ENCODE measurements at regions not wholly inside any gene's neighbourhood (a gene's known extent, or its start where the extent isn't known, plus 50 kb on each side); places are given as distances from the start of the nearest gene placed in this dataset.

DNA sequence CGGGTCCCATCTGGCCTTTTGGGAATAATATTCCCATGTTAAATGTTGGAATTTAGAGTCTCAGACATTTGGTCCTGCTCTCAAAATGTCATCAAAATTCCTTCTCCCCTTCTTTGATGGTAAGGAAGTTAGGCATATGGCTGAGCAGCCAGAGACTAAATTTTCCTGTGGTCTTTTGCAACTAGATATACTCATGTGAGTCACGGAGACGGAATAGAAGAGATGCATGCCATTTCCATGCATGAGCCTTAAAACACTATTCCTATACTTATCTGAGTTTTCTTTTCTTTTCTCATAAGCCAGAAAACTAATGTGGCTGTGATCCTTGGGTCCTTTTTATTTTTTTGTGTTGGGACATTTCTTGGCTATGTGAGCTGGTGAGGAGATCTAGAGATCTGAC, 105.3 kb downstream of the NR2F2 start:
- TF ChIP-seq, protein P1, sequence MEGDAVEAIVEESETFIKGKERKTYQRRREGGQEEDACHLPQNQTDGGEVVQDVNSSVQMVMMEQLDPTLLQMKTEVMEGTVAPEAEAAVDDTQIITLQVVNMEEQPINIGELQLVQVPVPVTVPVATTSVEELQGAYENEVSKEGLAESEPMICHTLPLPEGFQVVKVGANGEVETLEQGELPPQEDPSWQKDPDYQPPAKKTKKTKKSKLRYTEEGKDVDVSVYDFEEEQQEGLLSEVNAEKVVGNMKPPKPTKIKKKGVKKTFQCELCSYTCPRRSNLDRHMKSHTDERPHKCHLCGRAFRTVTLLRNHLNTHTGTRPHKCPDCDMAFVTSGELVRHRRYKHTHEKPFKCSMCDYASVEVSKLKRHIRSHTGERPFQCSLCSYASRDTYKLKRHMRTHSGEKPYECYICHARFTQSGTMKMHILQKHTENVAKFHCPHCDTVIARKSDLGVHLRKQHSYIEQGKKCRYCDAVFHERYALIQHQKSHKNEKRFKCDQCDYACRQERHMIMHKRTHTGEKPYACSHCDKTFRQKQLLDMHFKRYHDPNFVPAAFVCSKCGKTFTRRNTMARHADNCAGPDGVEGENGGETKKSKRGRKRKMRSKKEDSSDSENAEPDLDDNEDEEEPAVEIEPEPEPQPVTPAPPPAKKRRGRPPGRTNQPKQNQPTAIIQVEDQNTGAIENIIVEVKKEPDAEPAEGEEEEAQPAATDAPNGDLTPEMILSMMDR (conservative IDR thresholded peaks at IDR 0.05; ENCODE audit: low read depth, low read length): no peak
- no peak overlapping the region for H3K9ac ChIP-seq
- no peak overlapping the region for H2AFZ ChIP-seq (ENCODE audit: low read depth)
- H3K4me3 ChIP-seq (IDR thresholded peaks at IDR 0.05; ENCODE audit: insufficient read depth, low read depth, low read length): no peak overlapping the region
- H3K79me2 ChIP-seq (ENCODE audit: insufficient read depth, low read depth): no peaks in the 10 kb centered on the region
- no peaks in the 10 kb centered on the region for H4K20me1 ChIP-seq (ENCODE audit: insufficient read depth)
- no peaks in the 10 kb centered on the region for H3K27me3 ChIP-seq (ENCODE audit: insufficient read depth, low read depth)
- H3K27ac ChIP-seq: no peak overlapping the region
- H3K4me1 ChIP-seq (ENCODE audit: low read depth, poor library complexity, severe bottlenecking): no peaks in the 10 kb centered on the region
- H3K36me3 ChIP-seq (ENCODE audit: insufficient read depth): no peaks in the 10 kb centered on the region
- no peak overlapping the region for H3K4me2 ChIP-seq

DNA sequence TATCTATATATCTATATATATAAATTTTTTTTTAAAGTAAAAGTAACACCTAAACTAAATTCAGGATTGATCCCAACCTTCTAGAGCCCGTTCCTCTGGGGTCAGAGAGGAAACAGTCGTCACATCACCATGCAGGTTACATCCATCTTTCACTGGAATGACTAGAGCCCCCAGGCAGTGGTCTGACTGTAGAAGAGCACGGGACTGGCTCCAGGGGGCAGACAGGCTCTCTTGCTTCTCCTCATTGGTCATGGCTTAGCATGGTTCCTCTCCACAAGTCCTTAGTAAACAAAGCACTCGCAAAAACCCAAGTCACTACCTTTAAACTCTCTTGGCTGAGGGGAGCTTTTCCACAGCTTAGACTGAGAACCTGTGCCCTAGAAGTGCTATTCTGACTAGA, 110.5 kb downstream of the NR2F2 start:
- H3K79me2 ChIP-seq (ENCODE audit: insufficient read depth, low read depth): no peaks in the 10 kb centered on the region
- no peaks in the 10 kb centered on the region for H3K4me1 ChIP-seq (ENCODE audit: low read depth, poor library complexity, severe bottlenecking)
- H2AFZ ChIP-seq (ENCODE audit: low read depth): no peak overlapping the region
- TF ChIP-seq, protein P1 (conservative IDR thresholded peaks at IDR 0.05; ENCODE audit: low read depth, low read length): no peak
- H4K20me1 ChIP-seq (ENCODE audit: insufficient read depth): no peaks in the 10 kb centered on the region
- H3K9ac ChIP-seq: no peak overlapping the region
- H3K27me3 ChIP-seq (ENCODE audit: insufficient read depth, low read depth): no peaks in the 10 kb centered on the region
- H3K4me3 ChIP-seq (IDR thresholded peaks at IDR 0.05; ENCODE audit: insufficient read depth, low read depth, low read length): no peak overlapping the region
- no peak overlapping the region for H3K27ac ChIP-seq
- no peaks in the 10 kb centered on the region for H3K36me3 ChIP-seq (ENCODE audit: insufficient read depth)
- no peak overlapping the region for H3K4me2 ChIP-seq

DNA sequence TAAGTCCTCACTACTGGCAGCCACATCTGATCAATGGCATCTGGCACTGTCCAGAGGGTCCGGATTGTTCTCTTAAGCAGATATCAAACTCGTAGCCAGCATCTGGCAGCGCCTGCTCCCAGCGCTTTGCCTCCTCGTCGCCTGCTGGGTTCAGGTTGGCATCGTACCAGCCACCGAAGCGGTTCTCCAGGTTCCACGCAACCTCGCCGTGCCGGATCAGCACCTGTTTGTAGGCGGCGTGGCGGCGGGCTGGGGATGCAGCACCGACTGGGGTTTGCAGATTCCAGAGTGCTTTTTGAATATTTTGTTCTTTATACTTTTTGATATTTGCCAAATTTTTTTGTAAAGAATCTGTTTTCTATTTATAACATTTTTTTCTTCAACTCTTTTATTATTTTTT, 111.6 kb downstream of the NR2F2 start:
- Histone ChIP-seq H3K27ac (no peak overlapping the region), H3K4me2 (no peak overlapping the region), H3K4me1 (ENCODE audit: low read depth, poor library complexity, severe bottlenecking) (no peaks in the 10 kb centered on the region), H3K9ac (no peak overlapping the region), H3K79me2 (ENCODE audit: insufficient read depth, low read depth) (no peaks in the 10 kb centered on the region), H3K27me3 (ENCODE audit: insufficient read depth, low read depth) (no peaks in the 10 kb centered on the region), H3K36me3 (ENCODE audit: insufficient read depth) (no peaks in the 10 kb centered on the region), H4K20me1 (ENCODE audit: insufficient read depth) (no peaks in the 10 kb centered on the region), H3K4me3 (IDR thresholded peaks at IDR 0.05; ENCODE audit: insufficient read depth, low read depth, low read length) (no peak overlapping the region), H2AFZ (ENCODE audit: low read depth) (no peak overlapping the region)
- TF ChIP-seq, protein P1 (conservative IDR thresholded peaks at IDR 0.05; ENCODE audit: low read depth, low read length): no peak

DNA sequence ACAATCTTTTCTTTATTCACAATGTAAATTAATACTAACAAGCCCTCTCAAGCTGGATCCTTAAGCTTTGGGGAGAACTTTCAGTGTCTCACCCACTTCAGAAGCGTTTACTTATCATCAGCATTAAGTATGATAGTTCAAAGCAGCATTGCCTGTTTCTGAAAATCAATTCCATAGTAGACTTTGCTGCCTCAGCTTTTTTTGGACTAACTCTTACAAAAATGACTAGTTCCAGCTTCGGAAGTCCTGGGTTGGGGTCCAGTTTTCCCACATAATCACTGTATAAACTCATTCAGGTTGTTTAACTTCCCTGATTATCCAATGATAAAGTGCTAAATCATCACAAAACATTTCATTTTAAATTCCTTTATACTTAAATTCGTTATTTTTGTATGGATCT, 114.4 kb downstream of the NR2F2 start:
- no peak overlapping the region for H2AFZ ChIP-seq (ENCODE audit: low read depth)
- H3K9ac ChIP-seq: no peak overlapping the region
- no peak overlapping the region for H3K4me3 ChIP-seq (IDR thresholded peaks at IDR 0.05; ENCODE audit: insufficient read depth, low read depth, low read length)
- H3K27me3 ChIP-seq (ENCODE audit: insufficient read depth, low read depth): no peaks in the 10 kb centered on the region
- H4K20me1 ChIP-seq (ENCODE audit: insufficient read depth): no peaks in the 10 kb centered on the region
- H3K4me1 ChIP-seq (ENCODE audit: low read depth, poor library complexity, severe bottlenecking): no peaks in the 10 kb centered on the region
- no peak overlapping the region for H3K27ac ChIP-seq
- H3K79me2 ChIP-seq (ENCODE audit: insufficient read depth, low read depth): no peaks in the 10 kb centered on the region
- no peak overlapping the region for H3K4me2 ChIP-seq
- no peaks in the 10 kb centered on the region for H3K36me3 ChIP-seq (ENCODE audit: insufficient read depth)
- TF ChIP-seq, protein P1 (conservative IDR thresholded peaks at IDR 0.05; ENCODE audit: low read depth, low read length): no peak

GRCh38 chr15:96448923-96449322, 118.4 kb downstream of the NR2F2 start:
- no peak overlapping the region for H2AFZ ChIP-seq (ENCODE audit: low read depth)
- no peaks in the 10 kb centered on the region for H3K27me3 ChIP-seq (ENCODE audit: insufficient read depth, low read depth)
- no peaks in the 10 kb centered on the region for H4K20me1 ChIP-seq (ENCODE audit: insufficient read depth)
- H3K9ac ChIP-seq: no peak overlapping the region
- H3K79me2 ChIP-seq (ENCODE audit: insufficient read depth, low read depth): no peaks in the 10 kb centered on the region
- no peak overlapping the region for H3K27ac ChIP-seq
- H3K36me3 ChIP-seq (ENCODE audit: insufficient read depth): no peaks in the 10 kb centered on the region
- H3K4me1 ChIP-seq (ENCODE audit: low read depth, poor library complexity, severe bottlenecking): no peaks in the 10 kb centered on the region
- H3K4me3 ChIP-seq (IDR thresholded peaks at IDR 0.05; ENCODE audit: insufficient read depth, low read depth, low read length): no peak overlapping the region
- H3K4me2 ChIP-seq: no peak overlapping the region
- TF ChIP-seq, protein P1 (conservative IDR thresholded peaks at IDR 0.05; ENCODE audit: low read depth, low read length): no peak

All from KMS-11 (cell line).